Stimulated activated naive CD8-positive, alpha-beta T cell treated with anti-CD3 and anti-CD28 coated beads, Interleukin-15, Interleukin-2, amounts not matched to agents 100 ng/mL and 50 ng/mL, for 24 hours (primary cell): ENCODE measurements at regions not wholly inside any gene's neighbourhood (a gene's known extent, or its start where the extent isn't known, plus 50 kb on each side); places are given as distances from the start of the nearest gene placed in this dataset.
A peak's percentile ranks its signal among the peaks of the same experiment; 100 is the strongest.

Experiments
- H3K27ac Mint-ChIP-seq: one replicate; pipeline ENCODE4 v1.8.0; 2021; ENCODE audit warnings: mild to moderate bottlenecking, mixed read lengths
- H3K27me3 Mint-ChIP-seq: one replicate; pipeline ENCODE4 v1.8.0; 2021; ENCODE audit warnings: mixed read lengths
- H3K36me3 Mint-ChIP-seq: one replicate; pipeline ENCODE4 v1.8.0; 2021; ENCODE audit warnings: low read depth, mixed read lengths
- H3K4me1 Mint-ChIP-seq: one replicate; pipeline ENCODE4 v1.8.0; 2021; ENCODE audit warnings: low read depth, mixed read lengths
- H3K4me3 Mint-ChIP-seq: one replicate; pipeline ENCODE4 v1.8.0; 2021; ENCODE audit warnings: mild to moderate bottlenecking, mixed read lengths
- H3K9me3 Mint-ChIP-seq: one replicate; pipeline ENCODE4 v1.8.0; 2021; ENCODE audit warnings: mixed read lengths

GRCh38 chr6:166764473-166765233 lies 137.6 kb upstream of the RPS6KA2 start:
- H3K4me1 Mint-ChIP-seq = peaks cover 12% of the 10 kb centered on the region
- no peak overlapping the region for H3K4me3 Mint-ChIP-seq
- H3K36me3 Mint-ChIP-seq = no peaks in the 10 kb centered on the region
- H3K27ac Mint-ChIP-seq = no peak overlapping the region
- H3K27me3 Mint-ChIP-seq = peaks cover 7% of the 10 kb centered on the region
- no peaks in the 10 kb centered on the region for H3K9me3 Mint-ChIP-seq

DNA sequence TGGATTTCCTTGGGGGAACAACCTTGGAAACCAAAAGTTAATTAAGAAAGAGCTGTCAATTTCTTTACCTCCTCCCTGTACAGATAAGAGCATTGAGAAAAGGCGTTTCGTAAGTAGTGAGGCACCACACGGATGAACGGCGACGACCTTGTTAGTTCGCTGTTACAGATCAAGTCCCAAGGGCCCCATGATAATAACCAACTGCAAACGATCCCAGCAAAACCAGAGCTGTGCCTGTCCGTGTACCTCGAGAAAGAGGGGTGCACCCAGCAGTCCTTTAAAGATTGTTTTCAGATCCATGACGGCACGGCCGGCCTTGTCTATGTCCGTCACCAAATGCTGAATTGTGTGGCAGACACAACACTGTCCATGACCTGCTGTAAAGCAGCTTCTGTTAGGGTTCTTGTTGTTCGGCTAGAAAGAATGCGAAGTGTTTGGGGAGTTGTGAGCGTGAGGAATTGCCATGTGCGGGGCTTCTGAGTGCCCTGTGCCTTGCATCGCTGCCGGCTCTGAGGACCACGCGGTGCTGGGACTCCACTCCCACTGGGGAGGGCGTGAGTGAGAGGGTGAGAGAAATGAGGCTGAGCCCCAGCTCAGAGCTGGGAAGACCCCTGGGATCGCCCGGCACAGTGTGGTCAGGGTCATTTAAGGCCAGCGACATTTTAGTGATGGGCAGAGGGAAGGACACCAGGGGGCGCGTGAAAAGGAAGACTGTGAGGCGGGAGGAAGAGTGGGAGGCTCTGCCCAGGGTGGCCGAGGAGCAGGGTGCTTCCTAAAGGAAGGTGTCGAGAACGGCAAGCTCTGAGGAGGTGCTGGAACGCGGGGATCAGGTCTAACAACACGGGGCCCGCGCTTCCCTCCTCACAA lies 136.8 kb upstream of the RPS6KA2 start:
- H3K27me3 Mint-ChIP-seq = peaks cover 8% of the 10 kb centered on the region
- no peak overlapping the region for H3K4me3 Mint-ChIP-seq
- H3K27ac Mint-ChIP-seq = no peak overlapping the region
- peaks cover 16% of the 10 kb centered on the region for H3K4me1 Mint-ChIP-seq
- no peaks in the 10 kb centered on the region for H3K36me3 Mint-ChIP-seq
- no peaks in the 10 kb centered on the region for H3K9me3 Mint-ChIP-seq

GRCh38 chr6:166761801-166762200 lies 134.8 kb upstream of the RPS6KA2 start:
- Mint-ChIP-seq H3K36me3 (no peaks in the 10 kb centered on the region), H3K4me1 (peaks cover 34% of the 10 kb centered on the region), H3K27ac (no peak overlapping the region), H3K27me3 (peaks cover 26% of the 10 kb centered on the region), H3K9me3 (no peaks in the 10 kb centered on the region), H3K4me3 (no peak overlapping the region)

- H3K27ac Mint-ChIP-seq = no peak overlapping the region
- no peaks in the 10 kb centered on the region for H3K9me3 Mint-ChIP-seq
- peaks cover 32% of the 10 kb centered on the region for H3K27me3 Mint-ChIP-seq
Measured at GRCh38 chr6:166760288-166760687, 133.2 kb upstream of the RPS6KA2 start.

GRCh38 chr6:166758136-166758704 lies 131.2 kb upstream of the RPS6KA2 start:
- no peaks in the 10 kb centered on the region for H3K36me3 Mint-ChIP-seq
- H3K27ac Mint-ChIP-seq = no peak overlapping the region
- peaks cover 34% of the 10 kb centered on the region for H3K4me1 Mint-ChIP-seq
- no peaks in the 10 kb centered on the region for H3K9me3 Mint-ChIP-seq
- no peak overlapping the region for H3K4me3 Mint-ChIP-seq
- H3K27me3 Mint-ChIP-seq = peaks cover 40% of the 10 kb centered on the region

More at GRCh38 chr6:166760288-166760687, 133.2 kb upstream of the RPS6KA2 start:
- Mint-ChIP-seq H3K36me3 (no peaks in the 10 kb centered on the region), H3K4me1 (peaks cover 34% of the 10 kb centered on the region), H3K4me3 (no peak overlapping the region)

DNA sequence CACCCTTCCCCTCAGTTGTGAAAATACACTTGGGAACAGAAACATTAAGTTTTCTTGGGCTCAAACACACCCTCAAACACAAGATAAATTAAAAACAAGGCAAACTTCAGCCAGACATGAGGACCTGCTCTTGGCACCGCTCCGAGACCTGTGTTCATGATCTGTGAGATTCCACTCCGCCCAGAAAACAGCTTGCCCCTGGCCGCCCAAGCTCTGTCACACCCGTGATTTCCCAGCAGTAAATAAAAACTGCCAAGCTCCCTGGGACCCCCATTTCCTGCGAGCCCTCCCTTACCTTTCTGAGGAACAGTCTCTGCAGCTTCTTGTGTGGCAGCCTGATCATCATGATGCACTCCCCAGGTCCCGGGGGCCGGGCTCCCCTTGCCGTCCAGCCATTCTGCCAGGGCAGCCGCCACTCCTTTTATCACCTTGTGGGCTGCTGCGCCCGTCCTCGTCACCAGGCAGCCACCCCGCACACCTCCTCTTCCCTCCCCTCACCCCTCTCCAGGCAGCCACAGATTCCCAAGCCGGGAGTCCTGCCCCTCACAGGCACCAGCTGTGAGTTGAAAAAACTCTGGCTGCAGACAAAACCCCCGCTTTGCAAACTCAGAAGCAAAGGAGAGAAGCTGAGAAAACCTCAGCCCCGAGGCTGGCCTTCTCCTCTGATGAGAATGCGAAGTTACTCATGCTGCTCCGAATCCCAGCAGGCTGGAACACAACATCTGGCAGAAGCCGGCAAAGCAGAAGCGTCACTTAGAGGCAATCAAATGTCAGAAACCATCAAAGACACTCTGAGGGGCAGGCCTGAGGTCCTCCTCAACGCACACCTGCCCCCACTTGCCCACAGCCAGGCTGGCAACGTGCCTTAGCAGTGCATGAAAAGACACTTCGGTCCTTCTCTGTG lies 130.4 kb upstream of the RPS6KA2 start:
- H3K4me3 Mint-ChIP-seq = no peak overlapping the region
- no peaks in the 10 kb centered on the region for H3K9me3 Mint-ChIP-seq
- no peak overlapping the region for H3K27ac Mint-ChIP-seq
- H3K27me3 Mint-ChIP-seq = peaks cover 40% of the 10 kb centered on the region
- peaks cover 37% of the 10 kb centered on the region for H3K4me1 Mint-ChIP-seq
- H3K36me3 Mint-ChIP-seq = no peaks in the 10 kb centered on the region

DNA sequence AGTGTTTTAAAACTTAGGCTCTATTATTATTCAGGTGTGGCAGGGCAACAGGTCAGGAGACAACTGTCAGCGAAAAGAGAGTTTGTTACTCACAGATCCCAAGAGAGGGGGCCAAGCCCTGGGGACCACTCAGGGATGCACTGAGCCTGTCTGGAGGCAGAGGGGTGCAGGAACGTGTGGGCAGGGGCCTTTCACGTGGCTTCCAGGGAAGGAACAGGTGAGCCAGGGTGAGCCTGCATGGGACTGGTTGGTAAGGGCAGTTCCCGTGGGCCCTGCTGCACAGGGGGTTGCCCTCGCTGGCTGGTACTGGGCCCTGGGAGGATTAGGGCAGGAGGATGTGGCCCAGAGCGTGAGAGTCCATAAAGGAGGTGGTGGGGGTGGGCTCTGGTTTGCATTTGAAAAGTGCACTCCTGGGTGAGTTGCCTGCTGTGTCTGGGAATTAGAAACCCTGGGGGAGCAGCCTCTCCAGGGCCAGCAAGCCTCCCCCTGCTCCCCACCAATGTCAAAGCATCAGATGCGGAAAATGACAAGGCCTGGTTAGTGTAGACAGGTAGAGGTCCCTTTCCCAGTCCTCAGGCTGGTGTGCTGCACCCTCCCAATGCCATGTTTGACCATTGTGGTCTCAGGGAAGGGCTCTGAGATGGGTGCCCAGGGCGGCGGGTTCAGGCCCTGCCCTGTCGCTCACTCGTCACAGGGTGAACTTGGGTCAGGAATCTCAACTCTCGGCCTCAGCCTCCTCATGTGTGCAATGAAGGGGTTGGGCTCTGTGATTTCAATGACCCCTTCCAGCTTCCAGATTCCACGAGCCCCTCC lies 127.4 kb upstream of the RPS6KA2 start:
- H3K4me1 Mint-ChIP-seq = peaks cover 37% of the 10 kb centered on the region
- H3K4me3 Mint-ChIP-seq = no peak overlapping the region
- H3K9me3 Mint-ChIP-seq = no peaks in the 10 kb centered on the region
- peaks cover 36% of the 10 kb centered on the region for H3K27me3 Mint-ChIP-seq
- H3K36me3 Mint-ChIP-seq = no peaks in the 10 kb centered on the region
- no peak overlapping the region for H3K27ac Mint-ChIP-seq

DNA sequence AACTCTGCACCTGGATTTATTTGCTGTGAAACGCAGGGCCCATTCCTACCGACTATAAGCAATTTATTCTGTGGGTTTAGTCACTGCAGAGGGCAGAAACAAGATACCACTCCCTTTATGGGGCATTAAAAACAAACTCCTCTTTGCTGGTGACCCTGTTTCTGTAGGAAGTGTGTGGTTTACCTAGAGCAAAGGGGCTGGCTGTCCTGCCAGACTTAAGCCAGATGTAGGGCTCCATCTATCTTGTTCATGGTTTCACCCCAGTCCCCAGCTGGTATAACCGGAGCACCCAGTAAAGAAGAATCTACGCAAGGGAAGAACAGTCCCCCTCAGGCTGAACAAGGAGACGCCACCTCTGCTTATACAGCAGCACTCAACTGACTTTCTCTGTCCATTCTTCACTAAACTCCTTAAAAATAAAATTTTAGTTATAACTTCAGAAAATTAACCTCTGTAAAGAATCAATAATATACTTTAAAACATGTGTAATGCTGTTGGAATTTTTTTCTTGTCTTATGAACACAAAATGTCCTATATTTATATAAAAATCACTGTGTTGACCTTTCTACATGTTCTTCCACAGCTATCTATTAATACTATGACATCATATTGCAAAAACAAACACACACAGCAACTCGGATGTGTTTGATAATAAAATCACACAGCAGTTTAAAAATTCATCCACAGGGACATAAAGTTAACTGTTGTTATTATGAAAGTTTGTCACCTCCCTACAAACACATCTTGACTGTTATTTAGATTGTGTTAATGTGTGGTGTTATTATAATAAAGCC lies 126.1 kb upstream of the RPS6KA2 start:
- Mint-ChIP-seq H3K4me1 (peaks cover 29% of the 10 kb centered on the region), H3K27ac (peak overlapping the region; percentile 55), H3K9me3 (no peaks in the 10 kb centered on the region), H3K27me3 (peaks cover 28% of the 10 kb centered on the region), H3K36me3 (no peaks in the 10 kb centered on the region), H3K4me3 (no peak overlapping the region)

GRCh38 chr6:166752097-166752496 lies 125.0 kb upstream of the RPS6KA2 start:
- H3K36me3 Mint-ChIP-seq = no peaks in the 10 kb centered on the region
- H3K9me3 Mint-ChIP-seq = no peaks in the 10 kb centered on the region
- H3K27ac Mint-ChIP-seq = no peak overlapping the region
- peaks cover 19% of the 10 kb centered on the region for H3K4me1 Mint-ChIP-seq
- H3K27me3 Mint-ChIP-seq = peaks cover 19% of the 10 kb centered on the region
- H3K4me3 Mint-ChIP-seq = no peak overlapping the region

GRCh38 chr6:166751051-166751595 lies 124.1 kb upstream of the RPS6KA2 start:
- Mint-ChIP-seq H3K27me3 (peaks cover 14% of the 10 kb centered on the region), H3K4me3 (peak overlapping the region; percentile 37), H3K9me3 (no peaks in the 10 kb centered on the region), H3K36me3 (no peaks in the 10 kb centered on the region), H3K4me1 (peaks cover 18% of the 10 kb centered on the region), H3K27ac (no peak overlapping the region)

DNA sequence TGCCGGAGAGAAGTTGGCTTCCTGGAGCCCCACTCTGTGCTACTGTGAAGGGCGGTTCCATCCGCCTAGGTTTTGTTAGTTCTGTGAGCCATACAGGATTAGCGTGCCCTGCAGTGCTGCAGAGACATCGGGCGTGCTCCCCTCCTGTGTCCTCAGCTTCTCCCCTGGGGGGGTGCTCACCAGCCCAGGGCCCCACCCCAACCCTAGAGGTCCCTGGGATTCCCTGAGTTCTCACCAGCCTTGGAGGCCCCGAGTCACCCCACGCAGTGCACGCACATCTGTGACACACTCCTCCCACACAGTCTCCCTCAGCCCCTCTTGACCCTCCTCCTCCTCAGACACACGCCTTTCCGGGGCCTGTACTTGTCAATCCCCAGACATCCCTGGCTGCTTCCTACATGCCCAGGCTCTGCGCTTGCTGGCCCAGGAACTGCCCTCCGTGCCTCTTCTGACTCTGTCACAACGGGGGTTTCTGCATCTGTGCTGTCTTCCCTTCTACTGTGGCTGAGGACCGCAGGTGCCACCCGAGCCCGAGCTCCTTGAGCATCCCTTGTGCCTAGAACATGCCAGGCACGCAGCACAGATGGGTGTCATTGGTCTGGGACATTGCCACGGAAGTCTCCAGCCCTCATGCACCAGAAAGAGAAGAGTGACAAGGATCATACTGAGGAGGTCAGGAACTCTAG lies 123.2 kb upstream of the RPS6KA2 start:
- H3K27ac Mint-ChIP-seq = no peak overlapping the region
- H3K27me3 Mint-ChIP-seq = peaks cover 12% of the 10 kb centered on the region
- H3K36me3 Mint-ChIP-seq = no peaks in the 10 kb centered on the region
- H3K4me1 Mint-ChIP-seq = peaks cover 18% of the 10 kb centered on the region
- H3K4me3 Mint-ChIP-seq = no peak overlapping the region
- no peaks in the 10 kb centered on the region for H3K9me3 Mint-ChIP-seq

- no peaks in the 10 kb centered on the region for H3K9me3 Mint-ChIP-seq
- H3K4me1 Mint-ChIP-seq = peaks cover 18% of the 10 kb centered on the region
- no peaks in the 10 kb centered on the region for H3K36me3 Mint-ChIP-seq
- no peak overlapping the region for H3K4me3 Mint-ChIP-seq
- peaks cover 12% of the 10 kb centered on the region for H3K27me3 Mint-ChIP-seq
- no peak overlapping the region for H3K27ac Mint-ChIP-seq
Measured at GRCh38 chr6:166749666-166750065, 122.6 kb upstream of the RPS6KA2 start.
